Mesenchymal stem cell (in vitro differentiated cells and primary cell): ENCODE measurements at regions not wholly inside any gene's neighbourhood (a gene's known extent, or its start where the extent isn't known, plus 50 kb on each side); places are given as distances from the start of the nearest gene placed in this dataset.

ENCODE experiments used
- DNase-seq: peaks from one replicate; pipeline ENCODE4 v3.0.0-alpha.2; 2013
- H2AFZ ChIP-seq: one replicate; pipeline ENCODE4 v1.6.1; 2013; ENCODE audit warnings: low read depth, mild to moderate bottlenecking, control low read depth, inconsistent platforms, low read length, moderate library complexity
- H2AK5ac ChIP-seq: 2 replicates; pipeline ENCODE4 v1.6.1; 2013; ENCODE audit warnings: low read length, moderate library complexity, mild to moderate bottlenecking, inconsistent platforms; ENCODE audit not compliant: severe bottlenecking
- H2BK120ac ChIP-seq: one replicate; pipeline ENCODE4 v1.6.1; 2013; ENCODE audit warnings: low read depth, mild to moderate bottlenecking, inconsistent platforms, low read length, moderate library complexity
- H2BK12ac ChIP-seq, 2 experiments: one replicate each; pipeline ENCODE4 v1.6.1; 2013; ENCODE audit warnings: inconsistent platforms in 2 of 2, low read length in 2 of 2, mild to moderate bottlenecking in 2 of 2, moderate library complexity in 2 of 2, control low read depth in 1 of 2
- H2BK15ac ChIP-seq: one replicate; pipeline ENCODE4 v1.6.1; 2013; ENCODE audit warnings: mild to moderate bottlenecking, low read depth, inconsistent platforms; ENCODE audit not compliant: poor library complexity, severe bottlenecking
- H2BK5ac ChIP-seq: 2 replicates; pipeline ENCODE4 v1.6.1; 2013; ENCODE audit warnings: low read depth, mild to moderate bottlenecking, low read length, control low read depth, inconsistent platforms; ENCODE audit not compliant: poor library complexity, severe bottlenecking
- H3K14ac ChIP-seq, 2 experiments: one replicate each; pipeline ENCODE4 v1.6.1; 2013; ENCODE audit warnings: inconsistent platforms in 2 of 2, low read length in 2 of 2, control low read depth in 1 of 2, mild to moderate bottlenecking in 1 of 2, moderate library complexity in 1 of 2
- H3K18ac ChIP-seq, 2 experiments: one replicate each; pipeline ENCODE4 v1.6.1; 2013; ENCODE audit warnings: inconsistent platforms in 2 of 2, low read length in 2 of 2, control low read depth in 1 of 2, low read depth in 1 of 2, mild to moderate bottlenecking in 1 of 2
- H3K23ac ChIP-seq, 2 experiments: one replicate each; pipeline ENCODE4 v1.6.1; 2013; ENCODE audit warnings: inconsistent platforms in 2 of 2, low read length in 2 of 2, mild to moderate bottlenecking in 2 of 2, moderate library complexity in 2 of 2, control low read depth in 1 of 2
- H3K27ac ChIP-seq: 2 replicates; pipeline ENCODE4 v1.5.1; 2013; ENCODE audit warnings: mild to moderate bottlenecking, moderate library complexity, low read length, control low read depth, inconsistent platforms; ENCODE audit not compliant: poor library complexity, severe bottlenecking
- H3K27me3 ChIP-seq, 2 experiments: 2 replicates each; pipeline versions ENCODE4 v1.6.1 to v1.7.0; 2013; ENCODE audit warnings: low read length in 2 of 2, mild to moderate bottlenecking in 2 of 2, moderate library complexity in 2 of 2, control low read depth in 1 of 2, inconsistent platforms in 1 of 2; ENCODE audit not compliant: control insufficient read depth in 1 of 2, insufficient read depth in 1 of 2
- H3K36me3 ChIP-seq, 2 experiments: 2 replicates each; pipeline versions ENCODE4 v1.6.1 to v1.7.0; 2013; ENCODE audit warnings: low read length in 2 of 2, control low read depth in 1 of 2, inconsistent platforms in 1 of 2, low read depth in 1 of 2, mild to moderate bottlenecking in 1 of 2; ENCODE audit not compliant: insufficient read depth in 2 of 2, control insufficient read depth in 1 of 2
- H3K4ac ChIP-seq, 2 experiments: one replicate each; pipeline ENCODE4 v1.6.1; 2013; ENCODE audit warnings: inconsistent platforms in 2 of 2, low read length in 2 of 2, mild to moderate bottlenecking in 2 of 2, moderate library complexity in 2 of 2, control low read depth in 1 of 2, low read depth in 1 of 2
- H3K4me1 ChIP-seq: 2 replicates; pipeline ENCODE4 v1.6.1; 2013; ENCODE audit warnings: low read depth, low read length, control low read depth; ENCODE audit not compliant: control insufficient read depth, insufficient read depth
- H3K4me2 ChIP-seq: 2 replicates; pipeline ENCODE4 v1.6.1; 2013; ENCODE audit warnings: low read length, mild to moderate bottlenecking, inconsistent platforms; ENCODE audit not compliant: poor library complexity, severe bottlenecking
- H3K4me3 ChIP-seq, 2 experiments: 2 replicates each; pipeline versions ENCODE4 v1.5.1 to v1.7.0; 2013; ENCODE audit warnings: low read length in 2 of 2, mild to moderate bottlenecking in 2 of 2, control low read depth in 1 of 2, low read depth in 1 of 2; ENCODE audit not compliant: insufficient read depth in 1 of 2
- H3K79me1 ChIP-seq: replicated peaks from 2 replicates; pipeline ENCODE4 v1.6.1; 2013; ENCODE audit warnings: mild to moderate bottlenecking, control low read depth, low read length, inconsistent platforms; ENCODE audit not compliant: poor library complexity, severe bottlenecking
- H3K9ac ChIP-seq: 2 replicates; pipeline ENCODE4 v1.7.0; 2013; ENCODE audit warnings: mild to moderate bottlenecking, low read length, moderate library complexity
- H3K9me3 ChIP-seq: 2 replicates; pipeline ENCODE4 v1.7.0; 2013; ENCODE audit warnings: mild to moderate bottlenecking, low read length; ENCODE audit not compliant: control insufficient read depth
- H4K8ac ChIP-seq: one replicate; pipeline ENCODE4 v1.6.1; 2013; ENCODE audit warnings: inconsistent platforms, mild to moderate bottlenecking, low read length, moderate library complexity
- H4K91ac ChIP-seq: one replicate; pipeline ENCODE4 v1.6.1; 2013; ENCODE audit warnings: mild to moderate bottlenecking, low read length, inconsistent platforms
- WGBS: methylation state at CpG from one replicate; pipeline ENCODE4 v1.1.7; 2013; ENCODE audit warnings: mixed read lengths; 5-methylcytosine and 5-hydroxymethylcytosine counted together

DNA sequence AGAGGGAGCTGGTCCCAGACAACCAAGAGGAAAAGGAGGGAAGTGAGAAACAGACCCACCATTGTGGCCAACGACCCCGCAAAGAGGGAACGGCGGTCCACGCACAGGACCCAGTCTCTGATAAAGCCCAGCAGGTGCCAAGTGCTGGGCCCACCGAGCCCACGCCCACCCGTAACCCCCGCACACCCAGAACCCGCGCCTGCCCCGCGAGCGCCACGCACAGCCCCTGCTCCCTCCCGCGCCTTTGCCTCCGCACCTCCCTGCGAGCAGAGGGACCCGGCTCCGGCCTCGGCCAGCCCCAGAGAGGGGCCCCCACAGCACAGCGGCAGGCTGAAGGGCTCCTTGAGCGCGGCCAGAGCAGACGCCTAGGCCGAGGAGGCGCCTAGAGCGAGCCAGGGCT is 1192.2 kb downstream of the PCDH17 start:
- H4K8ac ChIP-seq: no peak overlapping the region

GRCh38 chr13:58827904-58828303 is 1196.4 kb downstream of the PCDH17 start:
- H2BK12ac ChIP-seq: no peak overlapping the region

More for the DNA sequence above, 1192.2 kb downstream of the PCDH17 start:
- Histone ChIP-seq H2AK5ac (no peak overlapping the region), H2AFZ (no peak overlapping the region), H3K14ac (no peak overlapping the region), H3K27me3 (no peaks in the 10 kb centered on the region), H3K4me2 (no peak overlapping the region), H3K79me1 (no peaks in the 10 kb centered on the region), H2BK15ac (no peak overlapping the region), H3K27ac (no peak overlapping the region), H3K9me3 (peaks cover 7% of the 10 kb centered on the region), H2BK12ac (no peak overlapping the region), H3K4me1 (no peaks in the 10 kb centered on the region), H3K4me3 (no peak overlapping the region), H2BK5ac (no peak overlapping the region), H3K36me3 (no peaks in the 10 kb centered on the region), H4K91ac (no peak overlapping the region), H2BK120ac (no peak overlapping the region), H3K18ac (no peak overlapping the region), H3K9ac (no peak overlapping the region), H3K23ac (no peak overlapping the region), H3K4ac (no peak overlapping the region)
- DNase-seq: no peak
- 91% methylated on average over 23 of the region's 29 CpGs for WGBS

DNA sequence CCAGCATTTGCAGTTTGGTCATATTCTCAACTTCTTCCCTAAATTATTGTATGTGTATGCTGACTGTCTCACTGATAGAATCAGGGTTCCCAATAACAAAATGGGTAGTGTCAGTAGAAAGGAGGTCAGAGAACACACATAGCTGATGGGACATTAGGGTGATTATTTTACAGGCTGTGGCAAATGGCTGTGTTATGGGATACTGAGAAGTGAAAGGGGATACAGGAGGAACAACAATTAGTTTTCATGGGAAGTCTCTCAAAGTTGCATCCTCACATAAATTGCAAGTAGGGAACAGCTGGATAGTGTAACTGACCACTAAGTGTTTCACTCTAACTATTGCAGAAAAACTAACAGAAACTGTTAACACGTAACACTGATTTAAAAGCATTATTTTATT is 1199.3 kb downstream of the PCDH17 start:
- H2AFZ ChIP-seq: no peak overlapping the region
- no peak overlapping the region for H3K4ac ChIP-seq
- DNase-seq: no peak
- H2BK5ac ChIP-seq: no peak overlapping the region
- no peak overlapping the region for H2AK5ac ChIP-seq
- H3K27me3 ChIP-seq: no peaks in the 10 kb centered on the region
- H3K4me2 ChIP-seq: no peak overlapping the region
- H3K4me3 ChIP-seq: no peak overlapping the region
- no peak overlapping the region for H4K8ac ChIP-seq
- no peak overlapping the region for H3K14ac ChIP-seq
- no peak overlapping the region for H3K23ac ChIP-seq
- H3K36me3 ChIP-seq: no peaks in the 10 kb centered on the region
- H3K18ac ChIP-seq: no peak overlapping the region
- WGBS: no CpG with 5 or more reads among the region's 1 CpG
- no peak overlapping the region for H2BK15ac ChIP-seq
- H2BK12ac ChIP-seq: no peak overlapping the region
- H4K91ac ChIP-seq: no peak overlapping the region
- H3K27ac ChIP-seq: no peak overlapping the region
- no peak overlapping the region for H3K9ac ChIP-seq
- peaks cover 2% of the 10 kb centered on the region for H3K9me3 ChIP-seq
- H3K4me1 ChIP-seq: no peaks in the 10 kb centered on the region
- H2BK120ac ChIP-seq: no peak overlapping the region
- H3K79me1 ChIP-seq: no peaks in the 10 kb centered on the region

More at GRCh38 chr13:58827904-58828303, 1196.4 kb downstream of the PCDH17 start:
- Histone ChIP-seq H3K9ac (no peak overlapping the region), H2AFZ (no peak overlapping the region), H2BK120ac (no peak overlapping the region), H3K9me3 (peaks cover 2% of the 10 kb centered on the region), H3K4ac (no peak overlapping the region), H3K27me3 (no peaks in the 10 kb centered on the region), H3K18ac (no peak overlapping the region), H3K79me1 (no peaks in the 10 kb centered on the region), H3K4me2 (no peak overlapping the region), H3K4me1 (no peaks in the 10 kb centered on the region), H4K91ac (no peak overlapping the region), H3K27ac (no peak overlapping the region), H3K14ac (no peak overlapping the region), H2BK15ac (no peak overlapping the region), H3K23ac (no peak overlapping the region), H4K8ac (no peak overlapping the region), H3K36me3 (no peaks in the 10 kb centered on the region), H2BK5ac (no peak overlapping the region), H2AK5ac (no peak overlapping the region), H3K4me3 (no peak overlapping the region)
- WGBS: 93% methylated on average over 2 of the region's 2 CpGs
- no peak for DNase-seq

- no peak overlapping the region for H2AFZ ChIP-seq
These were observed 1207.1 kb downstream of the PCDH17 start for GRCh38 chr13:58838615-58839014.

More at GRCh38 chr13:58838615-58839014, 1207.1 kb downstream of the PCDH17 start:
- H4K91ac ChIP-seq: no peak overlapping the region
- H2BK120ac ChIP-seq: no peak overlapping the region
- H3K27ac ChIP-seq: no peak overlapping the region
- no peaks in the 10 kb centered on the region for H3K36me3 ChIP-seq
- H3K9ac ChIP-seq: no peak overlapping the region
- H3K4ac ChIP-seq: no peak overlapping the region
- H3K23ac ChIP-seq: no peak overlapping the region
- no peaks in the 10 kb centered on the region for H3K4me1 ChIP-seq
- H4K8ac ChIP-seq: no peak overlapping the region
- H3K4me2 ChIP-seq: no peak overlapping the region
- no peaks in the 10 kb centered on the region for H3K79me1 ChIP-seq
- no peak overlapping the region for H3K18ac ChIP-seq
- H2BK5ac ChIP-seq: no peak overlapping the region
- no peaks in the 10 kb centered on the region for H3K27me3 ChIP-seq
- H2BK12ac ChIP-seq: no peak overlapping the region
- H3K9me3 ChIP-seq: peaks cover 16% of the 10 kb centered on the region
- H3K14ac ChIP-seq: no peak overlapping the region
- H2BK15ac ChIP-seq: no peak overlapping the region
- DNase-seq: no peak
- no peak overlapping the region for H2AK5ac ChIP-seq
- 100% methylated on average over 1 of the region's 1 CpG for WGBS
- H3K4me3 ChIP-seq: no peak overlapping the region
